ENCODE measurements at regions not wholly inside any gene's neighbourhood (a gene's known extent, or its start where the extent isn't known, plus 50 kb on each side); places are given as distances from the start of the nearest gene placed in this dataset.
A peak's percentile ranks its signal among the peaks of the same experiment; 100 is the strongest.
"Not testable (repeated sequence)": the region's sequence is repeated elsewhere in the genome, so short reads cannot be mapped to it uniquely, and the experiment has no call there.

- DNase-seq: no peak
Observed at GRCh38 chr1:29628190-29628589, 391.9 kb downstream of the PTPRU start.

GRCh38 chr1:29626726-29627125, 390.4 kb downstream of the PTPRU start:
- peak; percentile 16 for DNase-seq

DNA sequence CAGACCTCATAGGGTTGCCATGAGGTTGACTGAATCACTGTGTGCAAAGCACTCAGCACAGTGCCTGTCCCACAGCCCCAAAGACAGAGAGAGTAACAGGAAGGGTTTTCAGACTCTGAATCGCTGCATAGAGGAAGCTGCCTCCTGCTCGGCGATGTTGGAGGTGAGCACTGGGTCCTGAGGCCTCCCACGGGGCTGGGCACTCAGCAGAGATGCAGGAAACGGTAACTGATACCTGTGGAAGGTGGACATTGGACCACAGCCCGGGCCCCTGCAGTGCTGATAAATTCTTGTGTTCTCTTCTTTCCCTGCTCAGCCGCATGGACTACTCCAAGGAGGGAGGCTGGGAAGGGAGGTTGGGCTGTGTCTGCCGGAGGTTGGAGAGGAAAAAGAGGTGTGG, 389.7 kb downstream of the PTPRU start:
- DNase-seq: peak; percentile 40

DNA sequence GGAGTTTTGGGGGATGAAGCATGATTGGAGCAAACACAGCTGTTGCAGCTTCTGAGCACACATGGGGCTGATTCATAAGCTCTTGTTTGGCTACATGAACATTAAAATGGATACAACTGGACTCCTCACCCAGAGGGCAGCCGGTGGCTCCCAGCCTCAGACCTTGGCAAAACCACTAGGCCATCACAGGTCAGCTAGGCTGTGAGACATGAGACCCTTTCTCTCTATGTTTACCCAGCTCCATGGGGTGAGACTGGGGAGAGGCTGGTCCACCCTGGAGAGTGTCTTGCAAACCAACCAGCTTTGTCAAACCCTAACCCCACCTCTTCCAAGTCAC, 388.7 kb downstream of the PTPRU start:
- DNase-seq: no peak

- no peak for DNase-seq
Observed at GRCh38 chr1:29624320-29625083, 388.2 kb downstream of the PTPRU start.

GRCh38 chr1:29623501-29623900, 387.2 kb downstream of the PTPRU start:
- no peak for DNase-seq

GRCh38 chr1:29621826-29622435, 385.6 kb downstream of the PTPRU start:
- DNase-seq: peak; percentile 24

DNA sequence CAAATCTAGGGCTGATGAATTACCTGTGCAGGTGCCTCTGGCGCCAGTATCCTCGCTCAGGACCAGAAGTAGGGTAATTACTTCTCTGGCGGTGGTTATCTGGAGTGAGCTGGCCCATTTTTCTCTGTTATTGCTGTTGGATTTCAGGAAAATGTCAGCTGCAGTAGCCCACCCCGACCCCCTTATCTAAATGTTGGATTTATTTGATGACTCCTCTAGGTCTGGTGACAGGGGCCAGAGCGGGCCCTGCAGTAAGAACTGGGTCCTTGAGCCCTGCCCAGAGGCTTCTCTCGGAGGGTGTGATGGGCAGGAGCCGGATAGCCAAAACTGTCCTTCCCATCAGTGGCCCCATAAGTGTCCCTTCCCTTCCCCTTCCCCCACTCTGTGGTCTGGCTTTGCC, 384.3 kb downstream of the PTPRU start:
- peak; percentile 16 for DNase-seq

DNA sequence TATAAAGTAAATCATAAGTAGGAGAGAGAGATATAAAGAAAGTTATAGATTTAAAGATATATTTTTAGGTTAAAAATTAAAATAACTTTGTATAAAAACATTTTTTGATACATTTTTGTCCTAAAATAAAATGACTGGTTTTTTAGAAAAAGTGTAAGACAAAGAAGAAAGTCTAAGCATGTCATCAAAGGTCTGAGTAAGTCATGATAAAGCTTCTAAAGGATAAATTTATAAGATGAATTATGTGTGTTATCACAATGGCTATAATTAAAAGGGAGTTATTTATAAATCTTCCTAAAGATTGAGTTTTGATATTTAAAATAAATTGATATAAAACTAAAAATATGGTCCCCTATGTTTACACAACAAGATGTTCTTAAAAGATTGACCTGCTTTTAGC, 370.9 kb downstream of the PTPRU start:
- DNase-seq: no peak

- peak; percentile 15 for DNase-seq
Observed at GRCh38 chr1:29604796-29605195, 368.5 kb downstream of the PTPRU start.

GRCh38 chr1:29603622-29604021, 367.3 kb downstream of the PTPRU start:
- DNase-seq: no peak

DNA sequence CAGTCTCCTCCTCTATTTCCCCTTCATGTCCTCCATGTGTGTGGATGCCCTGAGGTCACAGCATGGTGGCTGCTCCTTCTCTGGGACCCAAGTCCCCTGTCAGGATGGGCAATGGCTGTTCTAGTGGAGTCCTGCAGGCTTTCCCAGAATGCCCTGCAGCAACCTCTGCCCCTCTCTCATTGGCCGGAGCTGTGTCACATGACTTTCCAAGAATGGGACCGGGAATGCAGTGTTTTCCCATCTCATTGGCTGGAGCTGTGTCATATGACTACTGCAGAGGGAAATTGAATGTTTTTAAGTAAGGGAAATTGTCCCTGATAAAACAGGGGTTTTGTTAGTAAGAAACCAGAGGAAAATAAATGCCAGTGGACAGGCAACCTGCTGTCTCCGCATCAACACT, 365.9 kb downstream of the PTPRU start:
- peak; percentile 13 for DNase-seq

DNA sequence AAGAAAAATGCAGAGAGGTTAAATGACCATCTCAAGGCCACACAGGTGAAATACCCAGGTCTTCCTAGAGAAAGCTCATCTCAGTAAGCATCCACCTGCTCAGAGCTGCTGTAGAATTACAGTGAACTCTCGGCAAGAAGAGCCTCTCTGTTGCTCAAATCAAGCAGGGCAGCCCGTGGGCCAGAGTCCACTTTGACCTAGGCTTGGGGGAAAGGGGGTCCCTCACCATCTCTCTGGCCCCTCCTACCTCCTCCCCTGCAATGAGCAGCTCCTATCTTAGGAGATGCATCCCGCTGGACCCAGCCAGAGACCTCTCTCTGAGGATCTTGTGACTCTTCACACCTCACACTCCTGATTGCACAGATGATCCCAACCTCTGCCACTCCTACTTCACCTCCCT, 364.7 kb downstream of the PTPRU start:
- DNase-seq: peak; percentile 26

- DNase-seq: no peak
Observed at GRCh38 chr1:29599826-29600225, 363.5 kb downstream of the PTPRU start.

GRCh38 chr1:29599071-29599470, 362.7 kb downstream of the PTPRU start:
- DNase-seq: peak; percentile 29

DNA sequence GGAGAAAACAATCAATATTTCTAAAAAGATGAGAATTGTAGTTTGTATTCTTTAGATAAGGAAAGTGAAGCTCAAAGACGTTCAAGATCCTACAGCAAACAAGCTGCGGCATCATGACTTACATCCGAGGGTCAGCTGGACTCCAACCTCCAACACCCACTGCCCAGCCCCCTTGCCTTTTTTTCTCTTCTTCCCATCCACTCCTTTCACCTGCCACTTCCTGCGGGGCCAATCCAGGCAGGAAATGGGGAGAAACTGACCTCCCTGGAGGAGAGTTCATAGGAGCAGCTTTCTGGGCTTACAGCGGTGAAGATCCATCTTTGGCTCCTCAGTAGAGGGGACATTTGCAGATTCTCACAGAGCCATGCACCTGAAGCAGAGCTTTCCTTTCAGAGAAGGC, 361.5 kb downstream of the PTPRU start:
- DNase-seq: no peak

GRCh38 chr1:29593601-29594382, 357.5 kb downstream of the PTPRU start:
- DNase-seq: peak; percentile 26

GRCh38 chr1:29592731-29593130, 356.4 kb downstream of the PTPRU start:
- DNase-seq: peak; percentile 51

DNA sequence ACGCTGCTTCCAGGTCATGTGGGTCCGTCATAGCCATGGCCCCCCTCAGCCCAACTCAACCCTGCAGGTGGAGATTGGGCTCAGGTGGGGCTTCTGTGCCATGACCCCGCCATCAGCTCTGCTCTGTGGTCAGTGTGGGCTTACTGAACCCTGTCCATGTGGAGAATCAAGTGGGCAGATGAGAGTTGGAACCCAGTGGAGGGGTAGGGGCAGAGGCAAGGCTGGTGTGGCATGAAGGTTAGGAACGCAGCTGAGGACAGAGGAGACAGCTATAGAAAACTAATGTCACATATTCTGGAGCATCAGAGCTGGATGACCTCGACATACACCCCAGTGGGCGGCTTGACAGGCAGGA, 355.9 kb downstream of the PTPRU start:
- peak; percentile 42 for DNase-seq

- peak; percentile 9 for DNase-seq
Observed at GRCh38 chr1:29591601-29592260, 355.4 kb downstream of the PTPRU start.

- DNase-seq: peak; percentile 30
Observed at GRCh38 chr1:29590583-29591565, 354.6 kb downstream of the PTPRU start.

- not testable (repeated sequence) for DNase-seq
Observed at GRCh38 chr1:29589716-29590115, 353.4 kb downstream of the PTPRU start.

Measured in islet precursor cell (in vitro differentiated cells).